ENCODE measurements at regions not wholly inside any gene's neighbourhood (a gene's known extent, or its start where the extent isn't known, plus 50 kb on each side); places are given as distances from the start of the nearest gene placed in this dataset.
"Not testable (repeated sequence)": the region's sequence is repeated elsewhere in the genome, so short reads cannot be mapped to it uniquely, and the experiment has no call there.

- H3K36me3 Mint-ChIP-seq: no peaks in the 10 kb centered on the region
- peaks cover 5% of the 10 kb centered on the region for H3K27me3 Mint-ChIP-seq
- no peak overlapping the region for H3K27ac Mint-ChIP-seq
- no peaks in the 10 kb centered on the region for H3K9me3 Mint-ChIP-seq (ENCODE audit: low read depth)
- peaks cover 6% of the 10 kb centered on the region for H3K4me1 Mint-ChIP-seq (ENCODE audit: low read depth)
- no peak overlapping the region for H3K4me3 Mint-ChIP-seq
These were observed 85.3 kb upstream of the PIK3R1 start for GRCh38 chr5:68130253-68130652.

GRCh38 chr5:68129364-68129763 is 86.2 kb upstream of the PIK3R1 start:
- H3K4me3 Mint-ChIP-seq: no peak overlapping the region
- H3K9me3 Mint-ChIP-seq (ENCODE audit: low read depth): no peaks in the 10 kb centered on the region
- H3K27me3 Mint-ChIP-seq: peaks cover 5% of the 10 kb centered on the region
- H3K36me3 Mint-ChIP-seq: no peaks in the 10 kb centered on the region
- H3K4me1 Mint-ChIP-seq (ENCODE audit: low read depth): peaks cover 6% of the 10 kb centered on the region
- H3K27ac Mint-ChIP-seq: no peak overlapping the region

- Mint-ChIP-seq H3K4me3 (no peak overlapping the region), H3K27me3 (peaks cover 7% of the 10 kb centered on the region), H3K36me3 (peaks cover 3% of the 10 kb centered on the region), H3K4me1 (ENCODE audit: low read depth) (peaks cover 23% of the 10 kb centered on the region), H3K27ac (no peak overlapping the region), H3K9me3 (ENCODE audit: low read depth) (no peaks in the 10 kb centered on the region)
These were observed 88.7 kb upstream of the PIK3R1 start for GRCh38 chr5:68126886-68127285.

GRCh38 chr5:68122439-68123328 is 92.9 kb upstream of the PIK3R1 start:
- no peak overlapping the region for H3K27ac Mint-ChIP-seq
- no peaks in the 10 kb centered on the region for H3K9me3 Mint-ChIP-seq (ENCODE audit: low read depth)
- H3K4me3 Mint-ChIP-seq: peak overlapping the region; percentile 9
- H3K27me3 Mint-ChIP-seq: peaks cover 2% of the 10 kb centered on the region
- peaks cover 38% of the 10 kb centered on the region for H3K4me1 Mint-ChIP-seq (ENCODE audit: low read depth)
- H3K36me3 Mint-ChIP-seq: peaks cover 3% of the 10 kb centered on the region

- no peak overlapping the region for H3K4me3 Mint-ChIP-seq
- H3K9me3 Mint-ChIP-seq (ENCODE audit: low read depth): no peaks in the 10 kb centered on the region
- peaks cover 15% of the 10 kb centered on the region for H3K4me1 Mint-ChIP-seq (ENCODE audit: low read depth)
- peaks cover 3% of the 10 kb centered on the region for H3K27me3 Mint-ChIP-seq
- H3K27ac Mint-ChIP-seq: no peak overlapping the region
- H3K36me3 Mint-ChIP-seq: no peaks in the 10 kb centered on the region
These were observed 98.6 kb upstream of the PIK3R1 start for GRCh38 chr5:68116868-68117411.

GRCh38 chr5:68116408-68116807 is 99.1 kb upstream of the PIK3R1 start:
- Mint-ChIP-seq H3K4me3 (no peak overlapping the region), H3K9me3 (ENCODE audit: low read depth) (no peaks in the 10 kb centered on the region), H3K27me3 (peaks cover 3% of the 10 kb centered on the region), H3K27ac (no peak overlapping the region), H3K4me1 (ENCODE audit: low read depth) (peaks cover 12% of the 10 kb centered on the region), H3K36me3 (no peaks in the 10 kb centered on the region)

GRCh38 chr5:68115584-68115983 is 100.0 kb upstream of the PIK3R1 start:
- peaks cover 3% of the 10 kb centered on the region for H3K27me3 Mint-ChIP-seq
- H3K36me3 Mint-ChIP-seq: no peaks in the 10 kb centered on the region
- no peak overlapping the region for H3K4me3 Mint-ChIP-seq

GRCh38 chr5:68114378-68115040 is 101.0 kb upstream of the PIK3R1 start:
- Mint-ChIP-seq H3K27me3 (peaks cover 3% of the 10 kb centered on the region), H3K4me3 (no peak overlapping the region), H3K9me3 (ENCODE audit: low read depth) (no peaks in the 10 kb centered on the region), H3K27ac (no peak overlapping the region), H3K36me3 (no peaks in the 10 kb centered on the region), H3K4me1 (ENCODE audit: low read depth) (peaks cover 3% of the 10 kb centered on the region)

More at GRCh38 chr5:68115584-68115983, 100.0 kb upstream of the PIK3R1 start:
- H3K9me3 Mint-ChIP-seq (ENCODE audit: low read depth): no peaks in the 10 kb centered on the region
- no peak overlapping the region for H3K27ac Mint-ChIP-seq
- H3K4me1 Mint-ChIP-seq (ENCODE audit: low read depth): peaks cover 9% of the 10 kb centered on the region

GRCh38 chr5:68112658-68113057 is 102.9 kb upstream of the PIK3R1 start:
- H3K27me3 Mint-ChIP-seq: peaks cover 3% of the 10 kb centered on the region

GRCh38 chr5:68110894-68111293 is 104.7 kb upstream of the PIK3R1 start:
- Mint-ChIP-seq H3K36me3 (no peaks in the 10 kb centered on the region), H3K4me1 (ENCODE audit: low read depth) (no peaks in the 10 kb centered on the region), H3K27me3 (peaks cover 9% of the 10 kb centered on the region), H3K9me3 (ENCODE audit: low read depth) (peaks cover 3% of the 10 kb centered on the region), H3K4me3 (no peak overlapping the region), H3K27ac (no peak overlapping the region)

More at GRCh38 chr5:68112658-68113057, 102.9 kb upstream of the PIK3R1 start:
- Mint-ChIP-seq H3K4me3 (no peak overlapping the region), H3K36me3 (no peaks in the 10 kb centered on the region), H3K9me3 (ENCODE audit: low read depth) (no peaks in the 10 kb centered on the region), H3K4me1 (ENCODE audit: low read depth) (no peaks in the 10 kb centered on the region), H3K27ac (no peak overlapping the region)

- H3K4me3 Mint-ChIP-seq: no peak overlapping the region
- peaks cover 3% of the 10 kb centered on the region for H3K9me3 Mint-ChIP-seq (ENCODE audit: low read depth)
- no peaks in the 10 kb centered on the region for H3K36me3 Mint-ChIP-seq
- peaks cover 9% of the 10 kb centered on the region for H3K27me3 Mint-ChIP-seq
- no peaks in the 10 kb centered on the region for H3K4me1 Mint-ChIP-seq (ENCODE audit: low read depth)
- no peak overlapping the region for H3K27ac Mint-ChIP-seq
These were observed 105.3 kb upstream of the PIK3R1 start for GRCh38 chr5:68110264-68110663.

GRCh38 chr5:68104217-68104616 is 111.3 kb upstream of the PIK3R1 start:
- H3K27me3 Mint-ChIP-seq; H3K36me3 Mint-ChIP-seq; H3K4me3 Mint-ChIP-seq; H3K27ac Mint-ChIP-seq; H3K4me1 Mint-ChIP-seq (ENCODE audit: low read depth): not testable (repeated sequence)
- H3K9me3 Mint-ChIP-seq (ENCODE audit: low read depth): peaks cover 16% of the 10 kb centered on the region

- H3K36me3 Mint-ChIP-seq; H3K4me1 Mint-ChIP-seq (ENCODE audit: low read depth); H3K4me3 Mint-ChIP-seq; H3K27ac Mint-ChIP-seq; H3K27me3 Mint-ChIP-seq: not testable (repeated sequence)
- peaks cover 16% of the 10 kb centered on the region for H3K9me3 Mint-ChIP-seq (ENCODE audit: low read depth)
These were observed 112.3 kb upstream of the PIK3R1 start for GRCh38 chr5:68103297-68103696.

GRCh38 chr5:68099327-68099726 is 116.2 kb upstream of the PIK3R1 start:
- H3K4me1 Mint-ChIP-seq (ENCODE audit: low read depth): no peaks in the 10 kb centered on the region
- H3K27ac Mint-ChIP-seq: no peak overlapping the region
- H3K27me3 Mint-ChIP-seq: peaks cover 3% of the 10 kb centered on the region
- H3K4me3 Mint-ChIP-seq: no peak overlapping the region
- peaks cover 12% of the 10 kb centered on the region for H3K9me3 Mint-ChIP-seq (ENCODE audit: low read depth)
- peaks cover 5% of the 10 kb centered on the region for H3K36me3 Mint-ChIP-seq

GRCh38 chr5:68093455-68094159 is 121.9 kb upstream of the PIK3R1 start:
- peaks cover 10% of the 10 kb centered on the region for H3K9me3 Mint-ChIP-seq (ENCODE audit: low read depth)
- H3K36me3 Mint-ChIP-seq: no peaks in the 10 kb centered on the region
- no peak overlapping the region for H3K27ac Mint-ChIP-seq
- no peaks in the 10 kb centered on the region for H3K4me1 Mint-ChIP-seq (ENCODE audit: low read depth)
- H3K4me3 Mint-ChIP-seq: no peak overlapping the region
- no peaks in the 10 kb centered on the region for H3K27me3 Mint-ChIP-seq

All from activated naive CD8-positive, alpha-beta T cell (primary cell).